ENCODE measurements at regions not wholly inside any gene's neighbourhood (a gene's known extent, or its start where the extent isn't known, plus 50 kb on each side); places are given as distances from the start of the nearest gene placed in this dataset.

DNA sequence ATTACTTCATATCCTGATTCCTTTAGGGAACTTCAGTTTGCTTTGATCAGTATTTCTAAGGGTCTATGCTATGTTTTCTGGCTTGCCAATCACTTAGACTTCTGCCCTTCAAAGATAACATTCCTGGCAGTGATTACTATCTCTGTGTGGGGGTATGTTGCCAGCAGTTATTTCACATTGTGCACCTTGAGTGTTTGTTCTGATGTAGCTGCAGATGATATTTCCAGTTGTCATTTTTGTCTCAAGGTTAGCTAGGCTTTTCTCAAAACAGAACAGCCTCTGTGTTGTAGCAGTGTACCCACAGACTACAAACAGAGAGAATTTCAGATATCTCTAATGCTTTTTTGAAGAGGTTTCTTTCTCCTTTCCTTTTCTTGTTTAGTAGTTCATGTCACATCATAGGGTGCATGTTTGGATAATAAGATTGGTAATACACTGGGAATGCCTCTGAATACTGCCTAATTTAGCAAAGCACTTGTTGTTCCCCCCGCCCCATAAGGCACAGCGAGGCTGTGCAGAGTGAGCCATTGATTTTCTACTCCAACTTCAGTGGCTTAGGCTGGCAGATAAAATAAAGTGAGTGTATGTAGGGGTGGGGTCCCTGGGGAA is 134.7 kb upstream of the AGR3 start:
- DNase-seq: no peak
- ChIA-PET POLR2A (no interaction called here), CTCF (no interaction called here)
- Histone ChIP-seq H3K4me3 (ENCODE audit: control insufficient read depth in 1 of 7, extremely low read depth in 1 of 7, insufficient read depth in 4 of 7, low read depth in 2 of 7, low read length in 6 of 7) (no peak overlapping the region), H3K27ac (ENCODE audit: insufficient read depth in 1 of 2, low read depth in 1 of 2, low read length in 2 of 2, poor library complexity in 1 of 2, severe bottlenecking in 2 of 2) (no peak overlapping the region), H3K9me3 (ENCODE audit: control extremely low read depth in 1 of 5, control insufficient read depth in 4 of 5, insufficient read depth in 2 of 5, low read depth in 1 of 5, low read length in 4 of 5) (no peaks in the 10 kb centered on the region), H3K36me3 (ENCODE audit: control insufficient read depth in 4 of 4, insufficient read depth in 4 of 4, low read length in 3 of 4) (no peaks in the 10 kb centered on the region), H3K27me3 (replicated peaks in 2 of 5; ENCODE audit: control insufficient read depth in 4 of 5, insufficient read depth in 5 of 5, low read length in 4 of 5) (no peaks in the 10 kb centered on the region), H3K4me1 (ENCODE audit: control extremely low read depth in 1 of 4, control insufficient read depth in 4 of 4, insufficient read depth in 4 of 4, low read length in 3 of 4) (peaks cover 0 to 2% (median 0%) of the 10 kb centered on the region in 4 experiments)
- 93% methylated on average over 2 of the region's 2 CpGs for WGBS (ENCODE audit: insufficient coverage)

DNA sequence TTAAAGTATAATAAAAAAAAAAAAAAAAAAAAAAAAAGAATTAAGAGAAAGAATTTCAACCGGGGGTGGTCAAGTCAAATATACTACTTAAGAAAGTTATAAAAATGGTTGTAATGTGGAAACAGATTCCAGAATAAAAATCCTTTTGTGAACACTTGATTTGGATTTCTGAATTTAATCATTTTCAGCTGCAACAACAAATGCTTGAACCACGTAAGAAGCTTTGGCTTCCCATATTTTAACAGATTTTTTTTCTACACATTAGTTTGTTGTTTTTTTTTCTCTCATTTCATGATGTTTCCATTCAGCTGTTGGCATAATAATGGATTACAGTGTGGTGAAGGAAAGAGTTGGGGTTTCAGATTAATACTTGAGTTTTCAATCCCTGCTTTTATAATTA is 137.3 kb upstream of the AGR3 start:
- no CpG with 5 or more reads among the region's 2 CpGs for WGBS (ENCODE audit: insufficient coverage)
- POLR2A ChIA-PET: no interaction called here
- Histone ChIP-seq H3K4me3 (ENCODE audit: control insufficient read depth in 1 of 7, extremely low read depth in 1 of 7, insufficient read depth in 4 of 7, low read depth in 2 of 7, low read length in 6 of 7) (no peak overlapping the region), H3K36me3 (ENCODE audit: control insufficient read depth in 4 of 4, insufficient read depth in 4 of 4, low read length in 3 of 4) (no peaks in the 10 kb centered on the region), H3K4me1 (ENCODE audit: control extremely low read depth in 1 of 4, control insufficient read depth in 4 of 4, insufficient read depth in 4 of 4, low read length in 3 of 4) (peaks cover 0 to 2% (median 0%) of the 10 kb centered on the region in 4 experiments), H3K27me3 (replicated peaks in 2 of 5; ENCODE audit: control insufficient read depth in 4 of 5, insufficient read depth in 5 of 5, low read length in 4 of 5) (no peaks in the 10 kb centered on the region), H3K9me3 (ENCODE audit: control extremely low read depth in 1 of 5, control insufficient read depth in 4 of 5, insufficient read depth in 2 of 5, low read depth in 1 of 5, low read length in 4 of 5) (no peaks in the 10 kb centered on the region), H3K27ac (ENCODE audit: insufficient read depth in 1 of 2, low read depth in 1 of 2, low read length in 2 of 2, poor library complexity in 1 of 2, severe bottlenecking in 2 of 2) (no peak overlapping the region)
- CTCF ChIA-PET: interaction anchor here (0.7 kb wide), 1 partner anchor 1138 kb away, joined by 4 read pairs; no protein-coding TSS in a partner anchor
- DNase-seq: no peak

DNA sequence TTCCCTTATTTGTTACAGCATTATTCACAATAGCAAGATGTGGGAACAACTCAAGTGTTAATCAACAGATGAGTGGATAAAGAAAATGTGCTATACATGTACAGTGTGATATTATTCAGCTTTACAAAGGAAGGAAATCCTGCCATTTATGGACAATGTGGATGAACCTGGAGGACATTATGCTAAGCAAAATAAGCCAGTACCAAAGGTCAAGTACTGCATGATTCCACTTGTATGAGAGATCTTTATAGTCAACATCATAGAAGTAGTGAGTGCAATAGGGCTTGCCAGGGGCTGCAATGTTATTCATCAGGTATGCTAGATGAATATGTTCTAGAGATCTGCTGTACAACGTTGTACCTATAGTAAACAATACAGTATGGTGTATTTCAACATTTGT is 138.5 kb upstream of the AGR3 start:
- Histone ChIP-seq H3K27me3 (replicated peaks in 2 of 5; ENCODE audit: control insufficient read depth in 4 of 5, insufficient read depth in 5 of 5, low read length in 4 of 5) (no peaks in the 10 kb centered on the region), H3K4me3 (ENCODE audit: control insufficient read depth in 1 of 7, extremely low read depth in 1 of 7, insufficient read depth in 4 of 7, low read depth in 2 of 7, low read length in 6 of 7) (no peak overlapping the region), H3K4me1 (ENCODE audit: control extremely low read depth in 1 of 4, control insufficient read depth in 4 of 4, insufficient read depth in 4 of 4, low read length in 3 of 4) (peaks cover 0 to 2% (median 0%) of the 10 kb centered on the region in 4 experiments), H3K9me3 (ENCODE audit: control extremely low read depth in 1 of 5, control insufficient read depth in 4 of 5, insufficient read depth in 2 of 5, low read depth in 1 of 5, low read length in 4 of 5) (no peaks in the 10 kb centered on the region), H3K36me3 (ENCODE audit: control insufficient read depth in 4 of 4, insufficient read depth in 4 of 4, low read length in 3 of 4) (no peaks in the 10 kb centered on the region), H3K27ac (ENCODE audit: insufficient read depth in 1 of 2, low read depth in 1 of 2, low read length in 2 of 2, poor library complexity in 1 of 2, severe bottlenecking in 2 of 2) (no peak overlapping the region)
- CTCF ChIA-PET: interaction anchor here (1.0 kb wide), 1 partner anchor 12 kb away, joined by 3 read pairs; no protein-coding TSS in a partner anchor
- DNase-seq: no peak
- POLR2A ChIA-PET: no interaction called here
- WGBS (ENCODE audit: insufficient coverage): no CpG with 5 or more reads among the region's 1 CpG

DNA sequence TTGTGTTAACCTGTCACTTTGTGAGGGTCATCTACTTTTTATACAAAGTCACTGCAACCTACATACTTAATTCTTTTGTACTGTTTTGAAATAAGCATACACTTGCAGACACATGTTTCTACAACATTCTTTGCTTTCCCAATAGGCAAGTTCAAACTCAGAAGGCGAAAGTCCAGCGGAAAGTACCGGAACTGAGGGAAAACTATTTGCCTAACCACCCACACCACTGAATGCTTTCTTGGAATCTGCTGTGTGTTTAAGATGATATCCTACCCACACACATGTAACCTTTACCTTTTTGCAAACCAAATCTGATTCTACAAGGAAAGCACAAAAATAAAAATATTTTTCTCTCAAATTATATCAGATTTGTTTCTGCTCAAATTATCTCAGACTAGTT is 139.4 kb upstream of the AGR3 start:
- no peaks in the 10 kb centered on the region for H3K36me3 ChIP-seq (ENCODE audit: control insufficient read depth in 4 of 4, insufficient read depth in 4 of 4, low read length in 3 of 4)
- ChIA-PET CTCF (no interaction called here), POLR2A (no interaction called here)
- DNase-seq: no peak
- no peak overlapping the region for H3K27ac ChIP-seq (ENCODE audit: insufficient read depth in 1 of 2, low read depth in 1 of 2, low read length in 2 of 2, poor library complexity in 1 of 2, severe bottlenecking in 2 of 2)
- H3K4me1 ChIP-seq (ENCODE audit: control extremely low read depth in 1 of 4, control insufficient read depth in 4 of 4, insufficient read depth in 4 of 4, low read length in 3 of 4): peaks cover 0 to 2% (median 0%) of the 10 kb centered on the region in 4 experiments
- no CpG with 5 or more reads among the region's 3 CpGs for WGBS (ENCODE audit: insufficient coverage)
- H3K4me3 ChIP-seq (ENCODE audit: control insufficient read depth in 1 of 7, extremely low read depth in 1 of 7, insufficient read depth in 4 of 7, low read depth in 2 of 7, low read length in 6 of 7): no peak overlapping the region
- H3K27me3 ChIP-seq (replicated peaks in 2 of 5; ENCODE audit: control insufficient read depth in 4 of 5, insufficient read depth in 5 of 5, low read length in 4 of 5): no peaks in the 10 kb centered on the region
- no peaks in the 10 kb centered on the region for H3K9me3 ChIP-seq (ENCODE audit: control extremely low read depth in 1 of 5, control insufficient read depth in 4 of 5, insufficient read depth in 2 of 5, low read depth in 1 of 5, low read length in 4 of 5)

DNA sequence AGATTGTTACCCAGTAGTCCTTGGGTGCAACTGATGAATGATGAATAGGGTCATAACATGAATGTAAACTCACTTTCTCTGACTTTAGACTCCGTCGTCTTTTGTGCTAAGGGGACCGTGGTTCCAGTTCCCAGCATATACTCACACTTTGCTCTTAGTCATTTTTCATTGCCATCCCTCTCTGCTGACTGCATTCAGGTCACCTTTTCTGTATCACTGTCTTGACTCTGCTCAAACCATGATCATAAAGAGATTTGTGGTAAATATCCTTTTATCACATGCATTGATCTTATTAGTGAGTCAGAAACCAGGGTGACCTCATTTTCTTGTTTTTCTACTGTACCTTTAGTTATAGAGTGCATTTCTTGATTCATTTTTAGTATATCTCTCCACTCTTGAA is 141.1 kb upstream of the AGR3 start:
- POLR2A ChIA-PET: no interaction called here
- DNase-seq: no peak
- WGBS (ENCODE audit: insufficient coverage): 100% methylated on average over 2 of the region's 3 CpGs
- no peaks in the 10 kb centered on the region for H3K27me3 ChIP-seq (replicated peaks in 2 of 5; ENCODE audit: control insufficient read depth in 4 of 5, insufficient read depth in 5 of 5, low read length in 4 of 5)
- peaks cover 0 to 1% (median 0%) of the 10 kb centered on the region in 4 experiments for H3K4me1 ChIP-seq (ENCODE audit: control extremely low read depth in 1 of 4, control insufficient read depth in 4 of 4, insufficient read depth in 4 of 4, low read length in 3 of 4)
- H3K36me3 ChIP-seq (ENCODE audit: control insufficient read depth in 4 of 4, insufficient read depth in 4 of 4, low read length in 3 of 4): no peaks in the 10 kb centered on the region
- H3K4me3 ChIP-seq (ENCODE audit: control insufficient read depth in 1 of 7, extremely low read depth in 1 of 7, insufficient read depth in 4 of 7, low read depth in 2 of 7, low read length in 6 of 7): no peak overlapping the region
- CTCF ChIA-PET: no interaction called here
- peaks cover 0 to 5% (median 0%) of the 10 kb centered on the region in 5 experiments for H3K9me3 ChIP-seq (ENCODE audit: control extremely low read depth in 1 of 5, control insufficient read depth in 4 of 5, insufficient read depth in 2 of 5, low read depth in 1 of 5, low read length in 4 of 5)
- no peak overlapping the region for H3K27ac ChIP-seq (ENCODE audit: insufficient read depth in 1 of 2, low read depth in 1 of 2, low read length in 2 of 2, poor library complexity in 1 of 2, severe bottlenecking in 2 of 2)

DNA sequence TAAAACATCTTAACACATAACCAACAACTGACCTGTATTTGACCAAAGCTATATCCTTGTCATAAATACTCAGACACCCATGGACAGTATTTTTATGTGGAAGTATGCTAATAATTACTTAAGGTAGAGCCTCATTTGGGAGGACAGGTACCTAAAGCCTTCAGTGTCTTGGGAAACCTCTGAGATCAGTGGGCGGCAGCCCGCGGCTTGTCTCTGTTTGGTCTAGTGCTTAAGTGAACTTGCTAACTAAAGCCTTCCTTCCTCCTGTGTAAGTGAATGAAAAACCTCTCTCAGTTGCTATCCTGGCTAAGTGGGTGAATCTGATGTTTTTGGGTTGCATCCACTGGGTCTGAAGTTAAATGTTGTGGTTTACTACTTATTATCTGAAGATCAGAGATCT is 144.5 kb upstream of the AGR3 start:
- Histone ChIP-seq H3K9me3 (ENCODE audit: control extremely low read depth in 1 of 5, control insufficient read depth in 4 of 5, insufficient read depth in 2 of 5, low read depth in 1 of 5, low read length in 4 of 5) (peaks cover 0 to 7% (median 3%) of the 10 kb centered on the region in 5 experiments), H3K27me3 (replicated peaks in 2 of 5; ENCODE audit: control insufficient read depth in 4 of 5, insufficient read depth in 5 of 5, low read length in 4 of 5) (no peaks in the 10 kb centered on the region), H3K4me1 (ENCODE audit: control extremely low read depth in 1 of 4, control insufficient read depth in 4 of 4, insufficient read depth in 4 of 4, low read length in 3 of 4) (peaks cover 0 to 22% (median 2%) of the 10 kb centered on the region in 4 experiments), H3K4me3 (ENCODE audit: control insufficient read depth in 1 of 7, extremely low read depth in 1 of 7, insufficient read depth in 4 of 7, low read depth in 2 of 7, low read length in 6 of 7) (no peak overlapping the region), H3K27ac (ENCODE audit: insufficient read depth in 1 of 2, low read depth in 1 of 2, low read length in 2 of 2, poor library complexity in 1 of 2, severe bottlenecking in 2 of 2) (no peak overlapping the region), H3K36me3 (ENCODE audit: control insufficient read depth in 4 of 4, insufficient read depth in 4 of 4, low read length in 3 of 4) (no peaks in the 10 kb centered on the region)
- DNase-seq: no peak
- CTCF ChIA-PET: interaction anchor here (0.6 to 0.9 kb wide), 2 partner anchors 15 to 18 kb away, joined by 3 to 4 read pairs; no protein-coding TSS in a partner anchor
- POLR2A ChIA-PET: no interaction called here
- WGBS (ENCODE audit: insufficient coverage): 100% methylated on average over 3 of the region's 3 CpGs

DNA sequence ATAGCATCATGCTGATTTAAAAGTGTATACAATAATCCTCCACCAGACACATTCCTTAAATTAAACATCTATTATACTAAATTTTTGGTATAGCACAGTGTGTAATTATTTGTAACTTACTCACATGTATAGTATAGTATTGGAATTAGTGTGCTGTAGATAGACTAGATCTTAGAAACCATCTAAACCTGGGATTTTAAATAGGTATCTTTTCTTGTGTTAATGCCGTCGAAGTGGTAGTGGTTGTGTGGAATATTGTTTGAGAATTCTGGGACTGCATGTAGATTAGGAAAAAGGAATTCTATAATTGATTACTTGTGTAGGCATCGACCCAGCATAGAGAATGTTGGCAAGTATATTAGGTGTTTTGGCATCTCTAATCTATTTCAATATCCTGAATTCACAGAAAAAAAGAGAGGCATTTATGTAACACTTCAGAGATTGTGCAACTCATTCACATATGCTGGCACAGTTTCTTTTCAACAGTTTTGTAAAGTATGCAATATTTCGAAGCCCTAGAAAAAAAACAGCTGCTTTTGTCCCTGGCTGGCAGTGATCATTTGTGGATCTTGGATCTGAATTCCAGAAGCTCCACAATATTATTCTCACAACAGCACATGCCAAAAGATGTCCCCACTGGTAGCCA is 145.5 kb upstream of the AGR3 start:
- ChIA-PET CTCF (interaction anchor here (1.4 kb wide), 2 partner anchors 10 to 14 kb away, joined by 3 to 4 read pairs; no protein-coding TSS in a partner anchor), POLR2A (no interaction called here)
- H3K36me3 ChIP-seq (ENCODE audit: control insufficient read depth in 4 of 4, insufficient read depth in 4 of 4, low read length in 3 of 4): no peaks in the 10 kb centered on the region
- DNase-seq: no peak
- H3K9me3 ChIP-seq (ENCODE audit: control extremely low read depth in 1 of 5, control insufficient read depth in 4 of 5, insufficient read depth in 2 of 5, low read depth in 1 of 5, low read length in 4 of 5): peaks cover 0 to 7% (median 3%) of the 10 kb centered on the region in 5 experiments
- 100% methylated on average over 3 of the region's 4 CpGs for WGBS (ENCODE audit: insufficient coverage)
- H3K4me3 ChIP-seq (ENCODE audit: control insufficient read depth in 1 of 7, extremely low read depth in 1 of 7, insufficient read depth in 4 of 7, low read depth in 2 of 7, low read length in 6 of 7): no peak overlapping the region
- no peak overlapping the region for H3K27ac ChIP-seq (ENCODE audit: insufficient read depth in 1 of 2, low read depth in 1 of 2, low read length in 2 of 2, poor library complexity in 1 of 2, severe bottlenecking in 2 of 2)
- no peaks in the 10 kb centered on the region for H3K27me3 ChIP-seq (replicated peaks in 2 of 5; ENCODE audit: control insufficient read depth in 4 of 5, insufficient read depth in 5 of 5, low read length in 4 of 5)
- peaks cover 0 to 28% (median 2%) of the 10 kb centered on the region in 4 experiments for H3K4me1 ChIP-seq (ENCODE audit: control extremely low read depth in 1 of 4, control insufficient read depth in 4 of 4, insufficient read depth in 4 of 4, low read length in 3 of 4)

All from common myeloid progenitor, CD34-positive (primary cell).